ENCODE measurements at regions not wholly inside any gene's neighbourhood (a gene's known extent, or its start where the extent isn't known, plus 50 kb on each side); places are given as distances from the start of the nearest gene placed in this dataset.

- no peak for TF ChIP-seq CTCF (IDR thresholded peaks at IDR 0.05)
- DNase-seq (ENCODE audit: low spot score) = no peak
Measured at GRCh38 chr3:182568876-182569275, 224.4 kb upstream of the ATP11B start.

GRCh38 chr3:182570946-182571594 lies 222.2 kb upstream of the ATP11B start:
- no peak for ATAC-seq (ENCODE audit: low FRiP score)
- TF ChIP-seq CTCF (IDR thresholded peaks at IDR 0.05) = no peak
- DNase-seq (ENCODE audit: low spot score) = no peak

More at GRCh38 chr3:182568876-182569275, 224.4 kb upstream of the ATP11B start:
- ATAC-seq (ENCODE audit: low FRiP score) = no peak

GRCh38 chr3:182575941-182576340 lies 217.4 kb upstream of the ATP11B start:
- TF ChIP-seq CTCF (IDR thresholded peaks at IDR 0.05) = no peak
- DNase-seq (ENCODE audit: low spot score) (no peak), ATAC-seq (ENCODE audit: low FRiP score) (no peak)

GRCh38 chr3:182583545-182583944 lies 209.8 kb upstream of the ATP11B start:
- DNase-seq (ENCODE audit: low spot score) (no peak), ATAC-seq (ENCODE audit: low FRiP score) (no peak)
- TF ChIP-seq CTCF (IDR thresholded peaks at IDR 0.05) = no peak

GRCh38 chr3:182585532-182586150 lies 207.7 kb upstream of the ATP11B start:
- DNase-seq (ENCODE audit: low spot score) (no peak), ATAC-seq (ENCODE audit: low FRiP score) (no peak)
- no peak for TF ChIP-seq CTCF (IDR thresholded peaks at IDR 0.05)

GRCh38 chr3:182592747-182593146 lies 200.6 kb upstream of the ATP11B start:
- no peak for ATAC-seq (ENCODE audit: low FRiP score)
- no peak for TF ChIP-seq CTCF (IDR thresholded peaks at IDR 0.05)
- no peak for DNase-seq (ENCODE audit: low spot score)
